HS-5 (cell line): ENCODE measurements at regions not wholly inside any gene's neighbourhood (a gene's known extent, or its start where the extent isn't known, plus 50 kb on each side); places are given as distances from the start of the nearest gene placed in this dataset.

ENCODE experiments used
- DNase-seq: peaks from one replicate; pipeline ENCODE4 v3.0.0-alpha.2; 2012; ENCODE audit warnings: low read depth

DNA sequence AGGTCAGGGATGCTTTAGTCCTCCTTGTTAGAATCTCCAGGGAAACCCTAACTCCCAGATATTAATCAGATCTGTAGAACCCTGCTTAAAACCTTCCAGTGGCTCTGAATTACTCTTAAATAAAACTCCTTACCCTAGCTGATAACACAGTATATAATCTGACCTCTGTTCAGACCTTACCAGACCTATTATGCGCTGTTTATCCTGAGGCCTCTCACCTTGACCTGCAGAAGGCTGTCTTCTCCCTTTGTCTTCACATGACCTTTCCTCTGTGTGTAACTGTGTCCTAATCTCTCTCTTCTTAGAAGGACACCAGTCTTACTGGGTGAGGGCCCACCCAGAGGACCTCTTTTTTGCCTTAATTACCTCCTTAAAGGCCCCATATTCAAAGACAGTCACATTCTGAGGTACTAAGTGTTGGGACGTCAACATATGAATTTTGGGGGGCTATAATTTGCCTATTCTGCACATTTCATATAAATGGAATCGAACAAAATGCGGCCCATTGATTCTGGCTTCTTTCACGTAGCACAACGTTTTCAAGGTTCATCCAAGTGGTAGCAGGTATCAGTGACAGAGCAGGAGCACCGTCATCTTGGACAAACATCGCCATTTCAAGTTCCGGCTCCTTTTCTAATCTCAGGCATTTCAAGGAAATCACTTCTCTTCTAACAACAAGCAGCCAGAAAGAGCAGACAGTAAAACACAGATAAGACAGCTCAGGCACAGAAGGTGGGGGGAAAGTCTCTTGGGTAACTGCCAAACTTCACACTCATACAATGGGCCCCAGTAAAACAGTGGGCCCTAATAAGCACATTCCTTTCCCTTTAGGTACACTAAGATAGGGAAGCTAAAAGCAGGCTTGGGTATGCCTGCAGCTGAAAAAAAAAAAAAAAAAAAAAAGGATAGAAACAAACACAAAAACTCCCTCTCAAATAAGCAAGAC, 200.2 kb upstream of the NUDT4 start:
- no peak for DNase-seq

DNA sequence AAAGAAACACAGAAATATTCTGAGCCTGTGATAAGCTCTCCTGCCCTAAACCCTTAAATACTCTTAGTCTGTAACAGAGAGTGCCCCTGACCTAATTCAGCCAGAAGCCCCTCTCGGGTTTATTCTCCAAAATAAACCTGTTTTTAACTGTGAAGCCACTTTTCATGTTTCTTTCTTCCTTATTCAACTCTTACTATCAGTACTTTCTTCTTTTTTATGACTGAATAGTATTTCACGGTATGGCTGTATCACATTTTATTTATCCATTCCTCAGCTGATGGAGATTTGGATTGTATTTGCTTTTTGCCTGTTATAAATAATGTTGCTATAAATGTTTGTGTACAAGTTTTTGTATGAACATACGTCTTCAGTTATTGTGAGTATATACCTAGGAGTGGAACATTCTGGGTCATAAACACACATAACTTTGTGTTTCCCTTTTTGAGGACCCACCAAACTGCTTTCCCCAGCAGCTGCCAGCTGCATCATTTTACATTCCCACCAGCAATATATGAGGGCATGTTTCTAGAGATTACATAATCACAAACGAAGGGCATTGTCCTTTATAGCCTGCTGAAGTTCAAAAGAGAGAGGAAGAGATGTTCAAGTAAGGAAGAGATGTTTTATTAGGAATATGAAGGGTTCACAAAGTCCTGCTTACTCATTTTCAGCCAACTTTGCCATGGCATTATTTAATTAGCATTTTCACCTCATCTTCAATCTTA, 199.4 kb upstream of the NUDT4 start:
- no peak for DNase-seq

DNA sequence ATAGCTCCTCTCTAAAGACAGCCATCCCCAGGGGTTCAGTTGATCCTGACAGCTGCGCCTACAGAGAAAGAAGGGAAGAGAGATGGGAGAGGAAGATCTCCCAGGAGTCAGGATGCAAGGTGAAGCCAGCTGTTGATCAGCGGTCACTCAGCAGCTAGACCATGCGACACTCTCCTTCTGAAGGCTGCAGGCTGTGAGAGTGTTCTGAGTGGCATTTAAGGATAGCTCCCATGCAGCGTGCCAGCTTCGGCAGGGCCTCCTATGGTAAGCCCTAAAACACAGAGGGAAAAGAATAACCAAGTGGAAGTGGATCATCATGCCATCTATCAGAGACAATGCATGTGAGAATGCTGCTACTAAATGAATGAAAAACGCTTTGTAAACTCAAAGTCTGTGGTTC, 197.9 kb upstream of the NUDT4 start:
- no peak for DNase-seq

DNA sequence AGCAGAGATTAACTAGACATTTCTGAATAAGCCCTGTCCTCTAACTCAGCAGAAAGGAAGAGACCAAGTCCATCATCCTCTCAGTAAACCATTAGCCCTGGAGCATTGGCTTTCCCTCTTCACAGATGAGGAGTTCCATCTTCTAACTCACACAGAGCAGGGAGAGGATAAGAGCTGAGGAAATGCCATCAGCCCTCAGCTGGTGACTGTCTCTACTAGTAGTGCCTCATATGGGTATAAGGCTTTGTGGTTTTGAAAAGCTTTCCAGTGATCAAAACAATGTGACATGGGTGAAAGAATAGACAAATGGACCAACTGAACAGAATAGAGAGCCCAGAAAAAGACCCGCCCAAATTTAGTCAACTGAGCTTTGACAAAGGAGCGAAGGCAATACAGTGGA, 197.2 kb upstream of the NUDT4 start:
- no peak for DNase-seq

DNA sequence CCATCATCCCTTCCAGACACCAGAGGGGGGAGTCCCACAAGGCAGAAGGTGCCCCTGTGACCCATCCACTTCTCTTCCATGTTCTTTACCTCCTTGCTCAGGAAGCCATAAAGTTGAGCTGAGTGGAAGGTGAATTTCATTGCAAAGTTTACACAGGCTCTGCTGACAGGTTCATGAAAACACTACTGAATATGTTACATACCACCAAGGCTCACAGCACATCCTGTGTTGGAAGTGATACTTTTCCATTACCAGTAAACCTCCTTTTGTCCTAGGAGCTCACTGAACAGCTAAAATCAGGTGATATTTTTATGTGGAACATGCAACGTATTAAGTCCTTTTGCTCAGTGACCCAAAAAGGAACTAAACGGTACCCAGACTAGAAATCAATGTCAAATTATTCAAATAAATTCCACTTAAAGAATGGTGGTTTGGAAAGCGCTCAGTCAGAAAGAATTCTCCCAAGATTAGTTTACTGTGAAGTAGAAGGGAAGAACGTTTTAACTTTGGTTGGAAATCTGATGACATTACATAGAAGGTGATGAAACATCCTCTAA, 196.2 kb upstream of the NUDT4 start:
- no peak for DNase-seq

DNA sequence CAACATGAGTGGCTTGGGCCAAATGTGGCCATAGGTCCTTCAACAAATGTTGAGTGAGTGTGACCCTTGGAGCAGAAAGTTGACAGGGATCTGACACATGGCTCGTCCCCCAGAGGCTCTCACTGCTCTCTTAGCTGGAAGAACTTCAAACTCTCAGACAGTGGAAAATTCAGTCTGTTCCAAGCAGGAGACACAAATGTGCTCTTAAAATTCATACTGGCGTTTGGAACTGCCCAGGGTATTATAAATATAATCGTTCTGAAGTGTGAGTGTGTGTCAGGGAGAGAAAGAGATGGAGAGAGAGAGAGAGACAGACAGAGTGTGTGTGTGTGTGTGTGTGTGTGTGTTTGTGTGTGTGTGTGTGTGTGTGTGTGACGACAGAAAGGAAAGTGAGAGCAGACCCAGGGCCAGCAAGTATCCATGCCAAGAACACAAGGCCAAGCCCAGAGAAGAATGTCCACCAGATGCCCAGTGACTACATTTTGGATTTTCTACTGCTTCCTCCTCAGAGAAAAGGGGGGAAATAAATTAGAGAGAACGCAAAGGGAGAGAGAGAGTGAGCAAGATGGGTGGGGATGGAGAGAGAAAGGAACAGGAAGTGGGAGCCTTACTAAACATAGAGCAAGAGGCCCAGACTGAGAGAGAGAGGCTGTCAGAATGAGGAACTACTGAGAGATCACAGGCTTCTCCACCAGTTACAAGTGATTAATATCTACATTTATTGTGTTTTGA, 193.6 kb upstream of the NUDT4 start:
- no peak for DNase-seq

DNA sequence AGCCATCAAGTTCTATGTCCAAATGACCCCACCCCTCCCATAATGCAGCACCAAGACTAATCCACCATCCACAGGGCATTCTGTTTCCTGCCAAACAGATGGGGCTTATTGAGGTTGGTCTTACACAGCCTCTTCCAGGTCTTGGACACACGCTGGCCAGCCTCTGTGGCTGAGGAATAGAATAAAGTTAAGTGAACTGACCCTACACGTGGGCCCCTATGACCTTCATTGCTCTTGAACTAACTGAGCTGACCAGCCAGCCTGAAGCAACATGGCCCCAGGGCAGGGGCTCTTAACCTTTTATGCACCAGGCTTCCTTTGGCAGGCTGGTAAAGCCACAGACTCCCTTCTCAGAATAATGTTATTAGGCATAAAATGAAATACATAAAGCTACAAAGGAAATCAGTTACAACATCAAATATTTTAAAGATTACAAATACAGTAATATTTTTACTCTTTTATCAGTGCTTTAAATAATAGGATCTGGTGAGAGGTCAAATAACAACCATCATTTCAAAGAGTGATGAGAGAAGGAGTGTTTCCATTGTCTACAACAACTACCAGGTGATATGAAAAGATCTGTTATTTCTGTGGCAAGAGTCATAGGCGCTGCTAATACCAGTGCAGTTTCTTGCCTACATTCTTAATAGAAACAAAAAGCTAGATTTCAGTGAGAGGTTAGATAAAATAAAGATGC, 192.9 kb upstream of the NUDT4 start:
- no peak for DNase-seq

DNA sequence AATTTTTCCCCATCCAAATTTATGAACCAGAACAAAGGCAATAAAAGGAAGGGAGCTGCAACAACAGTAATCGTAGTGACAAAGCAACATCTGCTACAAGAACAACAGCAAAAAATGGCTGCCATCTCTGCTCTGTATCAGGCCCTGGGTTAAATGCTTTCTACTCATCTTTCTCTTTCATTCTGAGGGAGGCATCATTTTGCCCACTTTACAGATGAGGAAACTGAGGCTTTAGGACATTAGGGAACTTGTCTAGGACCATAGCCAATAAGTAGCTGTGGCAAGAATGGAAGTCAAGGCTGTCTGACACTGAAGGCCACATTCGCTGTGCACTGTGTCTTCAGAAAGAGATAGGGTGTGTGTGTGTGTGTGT, 192.4 kb upstream of the NUDT4 start:
- DNase-seq, result no peak

DNA sequence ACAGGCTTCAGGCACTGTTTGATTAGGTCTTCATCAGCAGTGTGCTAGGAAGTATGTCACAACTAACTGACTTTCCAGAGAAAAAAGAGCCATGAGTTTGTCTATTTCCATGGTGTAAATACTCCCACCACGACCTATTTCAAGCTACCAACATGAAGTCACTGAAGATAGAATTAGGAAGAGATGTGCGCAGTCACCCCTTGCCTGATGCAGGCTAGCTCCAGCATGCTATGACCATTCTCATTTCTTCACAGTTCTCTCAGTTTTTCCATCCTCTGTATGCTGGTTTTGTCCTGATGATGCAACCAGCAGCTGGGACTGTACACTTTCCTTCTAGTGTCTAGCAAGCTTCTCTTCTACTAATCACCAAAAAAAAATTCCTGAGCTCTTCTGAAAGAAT, 191.6 kb upstream of the NUDT4 start:
- no peak for DNase-seq

DNA sequence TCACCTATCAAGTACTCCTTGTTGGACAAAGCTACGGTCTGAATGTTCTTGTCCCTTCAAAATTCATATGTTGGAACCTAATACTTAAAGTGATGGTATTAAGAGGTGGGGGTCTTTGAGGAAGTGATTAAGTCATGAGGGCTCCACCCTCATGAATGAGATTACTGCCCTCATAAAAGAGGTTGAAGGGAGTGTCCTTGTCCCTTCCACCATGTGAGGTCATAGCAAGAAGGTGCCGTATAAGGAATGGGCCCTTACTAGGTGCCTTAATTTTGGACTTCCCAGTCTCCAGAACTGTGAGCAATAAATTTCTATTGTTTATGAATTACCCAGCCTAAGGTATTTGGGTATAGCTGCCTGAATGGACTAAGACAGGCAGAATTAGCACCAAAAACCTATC, 191.1 kb upstream of the NUDT4 start:
- DNase-seq, result no peak

DNA sequence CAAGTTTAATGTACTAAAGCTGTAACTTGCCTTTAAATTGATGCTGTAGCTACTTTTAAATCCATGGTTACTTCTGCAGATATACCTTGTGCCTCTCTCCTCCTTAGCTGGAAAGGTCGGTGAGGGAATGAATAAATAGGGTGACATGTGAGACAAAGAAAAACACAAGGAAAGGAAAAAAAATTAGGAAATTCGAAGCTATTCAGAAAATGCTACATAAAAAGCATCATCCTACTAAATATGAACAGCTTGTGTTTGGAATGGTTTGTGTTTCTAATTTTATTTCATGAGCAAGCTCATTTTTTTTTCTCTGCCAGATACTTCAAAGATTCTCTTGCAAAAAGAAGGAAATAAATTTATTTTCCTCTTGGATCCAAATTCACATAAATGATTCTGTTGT, 186.3 kb upstream of the NUDT4 start:
- DNase-seq, result no peak

DNA sequence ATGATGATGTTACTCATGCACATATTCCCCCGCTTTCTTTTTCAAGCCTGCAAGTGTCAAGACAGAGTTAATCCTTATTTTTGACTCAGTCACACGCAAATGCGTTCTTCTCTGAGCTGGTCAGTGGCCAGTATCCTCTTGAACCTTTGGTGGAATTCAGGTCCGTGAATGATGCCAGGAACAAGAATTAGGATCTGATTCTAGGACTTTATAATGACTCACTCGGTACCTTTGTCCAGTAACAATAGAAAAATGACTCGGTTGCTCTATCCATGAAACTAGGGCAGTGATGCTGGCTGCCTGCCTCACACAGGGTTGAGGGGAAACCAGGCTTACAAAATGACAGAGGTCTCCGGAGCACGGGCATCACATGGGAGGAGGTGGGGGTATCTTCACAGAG, 185.8 kb upstream of the NUDT4 start:
- no peak for DNase-seq

DNA sequence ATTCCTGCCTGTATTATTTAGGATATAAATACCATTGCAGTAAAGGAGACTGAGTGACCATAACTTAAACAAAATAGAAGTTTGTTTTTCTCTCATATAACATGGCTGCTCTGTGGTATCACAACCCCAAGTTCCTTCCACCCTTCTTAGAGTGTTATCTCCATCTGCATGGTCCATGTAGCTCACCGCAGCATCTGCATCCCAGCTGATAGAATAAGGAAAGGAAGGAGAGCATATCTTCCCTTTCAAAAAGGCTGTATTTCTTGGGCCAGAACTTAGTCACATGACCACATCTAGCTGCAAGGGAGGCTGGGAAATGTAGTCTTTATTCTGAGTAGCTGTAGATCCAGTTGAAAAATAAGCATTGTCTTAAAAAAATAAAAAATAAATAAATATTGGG, 184.8 kb upstream of the NUDT4 start:
- DNase-seq, result no peak

DNA sequence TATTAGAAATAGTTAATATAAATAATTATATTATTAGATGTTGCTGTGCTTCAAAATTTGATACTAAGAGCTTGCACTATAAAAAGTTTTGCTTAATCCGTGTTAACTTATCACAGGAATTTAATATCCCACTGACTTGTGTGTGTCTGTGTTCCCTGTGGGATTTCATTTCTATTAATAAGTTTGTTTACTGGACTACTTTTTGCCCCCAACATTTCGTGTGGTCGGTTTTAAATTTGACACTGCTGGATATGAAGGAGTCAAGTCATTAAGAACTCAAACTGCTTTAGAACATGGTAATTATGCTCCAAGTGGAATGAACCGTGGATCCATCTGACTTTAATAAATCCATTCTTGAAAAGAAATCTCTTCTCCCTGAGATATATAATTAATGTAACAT, 182.2 kb upstream of the NUDT4 start:
- DNase-seq, result no peak

DNA sequence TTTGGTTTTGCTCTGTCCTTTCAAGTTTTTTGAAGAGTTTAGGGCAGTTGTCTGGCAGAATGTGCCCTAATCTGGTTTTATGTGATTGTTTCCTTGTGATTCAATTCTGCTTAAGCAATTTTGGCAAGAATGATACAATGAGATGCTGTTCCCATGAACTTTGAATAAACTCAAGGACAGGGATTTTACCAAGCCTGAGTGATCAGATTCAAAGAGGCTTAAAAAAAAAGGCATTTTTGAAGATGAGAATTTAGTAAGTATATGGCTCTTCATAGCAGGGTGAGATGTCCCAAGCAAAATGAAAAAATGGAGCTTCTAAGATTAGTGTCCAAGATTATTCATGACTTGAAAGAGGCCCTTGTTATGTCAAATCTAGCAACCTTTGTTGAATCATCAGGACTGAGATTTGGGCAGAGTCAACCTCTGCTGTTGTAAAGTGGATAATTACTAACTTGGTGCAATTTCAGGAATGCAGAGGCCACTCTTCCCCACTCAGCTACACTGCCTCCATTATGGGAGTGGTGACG, 180.6 kb upstream of the NUDT4 start:
- DNase-seq, result no peak

DNA sequence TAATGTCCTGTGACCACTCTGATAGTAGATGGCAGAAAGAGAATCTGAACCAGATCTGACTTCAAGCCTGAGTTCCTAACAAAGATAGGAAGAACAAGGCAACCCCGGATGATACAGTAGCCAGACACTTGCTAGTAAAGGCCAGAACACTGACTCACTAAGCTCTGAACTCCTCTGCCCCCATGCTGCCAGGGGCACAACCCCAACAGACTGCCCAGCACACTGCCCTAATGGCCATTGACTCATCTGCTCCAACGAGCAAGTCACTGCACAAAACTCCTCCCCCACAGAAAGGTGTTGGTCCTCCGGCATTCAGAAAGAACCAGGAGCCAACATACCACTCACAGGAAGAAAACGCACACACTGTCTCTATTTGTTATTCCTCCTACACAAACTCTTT, 179.6 kb upstream of the NUDT4 start:
- DNase-seq, result peak; percentile 45

DNA sequence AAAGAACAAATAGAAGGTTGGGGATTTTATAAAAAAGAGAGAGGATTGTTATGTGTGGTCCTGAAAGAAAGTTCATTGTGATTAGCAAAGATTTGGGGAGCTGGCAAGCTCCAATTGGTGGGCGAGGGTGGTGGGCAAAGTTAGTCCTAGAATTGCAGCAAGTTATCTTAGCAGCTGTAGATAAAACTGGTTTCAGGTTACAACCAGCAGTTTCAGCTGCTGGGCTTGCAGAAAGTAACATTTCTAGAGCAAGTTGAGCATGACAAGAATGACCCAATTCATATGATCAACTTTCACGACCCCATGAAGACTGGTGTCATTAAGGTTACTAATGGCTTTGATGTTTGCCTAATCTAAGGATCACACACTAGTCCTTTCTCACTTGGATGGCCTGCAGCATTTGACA, 177.9 kb upstream of the NUDT4 start:
- no peak for DNase-seq

DNA sequence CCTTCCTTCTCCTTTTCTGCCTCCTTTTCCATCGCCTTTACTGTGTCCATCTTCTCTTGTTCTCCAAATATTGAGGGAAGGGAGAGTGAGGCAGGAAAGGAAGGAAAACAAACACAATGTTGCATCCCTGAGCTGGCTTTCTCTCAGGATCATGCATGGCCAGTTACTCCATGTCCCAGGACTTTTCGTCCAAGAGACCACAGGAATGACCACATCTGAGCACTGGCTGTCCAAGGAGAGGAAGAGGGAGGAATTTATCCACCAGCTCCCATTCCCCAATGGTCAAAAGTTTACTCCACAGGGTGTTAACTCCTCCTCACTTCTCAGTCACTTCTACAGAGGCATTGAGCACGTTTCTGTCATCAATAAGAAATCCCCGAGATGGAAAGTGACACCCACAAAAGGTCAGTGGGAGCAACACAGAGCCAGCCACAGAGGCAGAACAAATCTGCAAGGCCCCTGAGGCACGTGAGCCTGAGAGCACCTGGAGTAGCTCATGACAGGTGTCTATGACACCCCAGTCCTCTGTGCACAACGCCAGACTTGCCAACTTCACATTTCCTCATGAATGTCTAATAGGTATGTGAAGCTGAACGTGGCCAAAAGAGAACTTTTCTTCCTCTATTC, 177.3 kb upstream of the NUDT4 start:
- DNase-seq, result no peak

DNA sequence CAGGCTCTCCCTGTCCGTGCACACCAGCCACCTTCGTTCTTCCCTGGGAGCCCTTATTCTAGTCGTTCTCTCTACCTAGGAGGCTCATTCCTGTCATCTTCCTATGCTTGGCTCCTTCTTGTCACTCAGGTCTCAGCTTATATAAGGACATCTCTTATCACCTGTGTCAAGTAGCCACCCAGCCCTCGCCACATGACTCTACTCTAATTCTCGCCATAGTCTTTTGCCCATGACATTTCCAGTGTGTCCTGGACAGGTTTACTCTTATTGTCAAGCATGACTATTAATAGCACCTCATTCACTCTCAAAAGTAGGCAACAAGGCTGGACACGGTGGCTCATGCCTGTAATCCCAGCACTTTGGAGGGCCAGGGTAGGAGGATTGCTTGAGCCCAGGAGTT, 175.7 kb upstream of the NUDT4 start:
- DNase-seq, result no peak

DNA sequence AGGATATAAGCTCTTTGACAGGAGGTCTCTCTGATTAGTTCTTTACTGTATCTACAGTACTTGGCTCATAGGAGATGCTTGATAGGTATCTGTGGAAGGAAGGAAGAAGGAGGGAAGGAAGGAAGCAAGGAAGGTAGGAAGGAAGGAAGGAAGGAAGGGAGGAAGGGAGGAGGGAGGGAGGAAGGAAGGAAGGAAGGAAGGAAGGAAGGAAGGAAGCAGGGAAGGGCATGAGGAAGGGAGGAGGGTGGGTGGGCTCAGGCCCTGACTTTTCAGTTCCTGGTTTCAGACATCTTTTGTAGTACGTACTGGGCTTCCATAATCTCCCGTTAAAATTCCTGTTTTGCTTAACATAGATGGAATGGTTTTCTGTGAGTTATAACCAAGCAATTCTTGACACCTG, 175.0 kb upstream of the NUDT4 start:
- no peak for DNase-seq

DNA sequence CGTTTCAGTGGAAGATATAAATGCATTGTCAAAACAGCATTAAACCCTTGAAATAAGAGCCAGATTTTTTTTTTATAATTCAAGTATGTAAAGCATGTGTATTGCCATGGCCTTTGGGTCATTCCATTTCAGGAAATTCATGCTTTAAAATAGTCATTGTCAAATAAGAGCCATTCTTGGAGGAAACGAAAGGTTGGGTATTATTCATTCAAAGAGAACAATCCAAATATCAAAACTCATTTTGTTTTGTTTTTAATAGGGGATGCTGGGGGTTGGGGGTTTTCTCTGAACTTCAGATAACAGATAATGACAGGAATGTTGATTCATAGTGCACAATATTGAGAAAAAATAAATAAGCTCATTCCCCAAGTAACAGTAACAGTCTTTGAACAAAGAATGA, 174.4 kb upstream of the NUDT4 start:
- no peak for DNase-seq
